Upper lobe of left lung (tissue), 6 donors: ENCODE measurements at regions not wholly inside any gene's neighbourhood (a gene's known extent, or its start where the extent isn't known, plus 50 kb on each side); places are given as distances from the start of the nearest gene placed in this dataset.

Experiments used
- ATAC-seq, 2 donors: fragments of 200-7000 bp; cut with Tn5 transposase; one replicate each; pipeline ENCODE4 v1.9.1; 2022; ENCODE audit warnings: mild to moderate bottlenecking in 2 of 2, moderate library complexity in 2 of 2; ENCODE audit not compliant: low FRiP score in 2 of 2
- DNase-seq, 2 donors: peaks; one replicate each; pipeline ENCODE4 v3.0.0-alpha.2; 2019 to 2020
- H3K27ac ChIP-seq, 4 donors: fragments of 200-600 bp; sonication (generic); one replicate each; pipeline ENCODE4 v1.5.1; 2016 to 2019
- H3K27me3 ChIP-seq, 4 donors: fragments of 200-600 bp; sonication (generic); one replicate each; pipeline ENCODE4 v1.5.1; 2017 to 2019
- H3K36me3 ChIP-seq, 4 donors: fragments of 200-600 bp; sonication (generic); one replicate each; pipeline ENCODE4 v1.5.1; 2016 to 2019
- H3K4me1 ChIP-seq, 4 donors: fragments of 200-600 bp; sonication (generic); one replicate each; pipeline ENCODE4 v1.5.1; 2018 to 2019
- H3K4me3 ChIP-seq, 4 donors: fragments of 200-600 bp; sonication (generic); one replicate each; pipeline ENCODE4 v1.5.1; 2017 to 2019; ENCODE audit warnings: mild to moderate bottlenecking in 2 of 4, moderate library complexity in 1 of 4
- H3K9me3 ChIP-seq, 4 donors: fragments of 200-600 bp; sonication (generic); one replicate each; pipeline ENCODE4 v1.5.1; 2018 to 2019
- EP300 ChIP-seq, 4 donors: sonication (generic); formaldehyde crosslinking; IDR thresholded peaks; one replicate each; pipeline ENCODE4 v1.5.1; 2017; ENCODE audit warnings: antibody characterized with exemption in 4 of 4, control low read depth in 2 of 4
- POLR2A ChIP-seq, 4 donors: fragments of 450-650 bp; IDR thresholded peaks; one replicate each; pipeline ENCODE4 v1.5.1; 2016 to 2017; ENCODE audit warnings: antibody characterized with exemption in 4 of 4, mild to moderate bottlenecking in 2 of 4
- POLR2AphosphoS5 ChIP-seq, 2 donors: sonication (generic); formaldehyde crosslinking; IDR thresholded peaks; one replicate each; pipeline ENCODE4 v1.5.1; 2017; ENCODE audit warnings: antibody characterized with exemption in 2 of 2
- WGBS, 2 donors: methylation state at CpG; one replicate each; pipeline ENCODE4 v1.1.5; 2017 to 2018; 5-methylcytosine and 5-hydroxymethylcytosine counted together
- TF ChIP-seq, protein P1 (sequence below), 6 experiments: fragments of 450-650 bp in 4 of 6; fragments of 200-600 bp in 2 of 6; sonication (generic) in 2 of 6; IDR thresholded peaks; one replicate each; pipeline ENCODE4 v1.5.1; 2016 to 2019; ENCODE audit warnings: antibody characterized with exemption in 6 of 6
- donor health status: DM: no; HTN: no; CAD: no; lungs with moderate emphysema.
- donor health status: DM: no; HTN: yes; CAD: no; lungs with severe emphysema.

DNA sequence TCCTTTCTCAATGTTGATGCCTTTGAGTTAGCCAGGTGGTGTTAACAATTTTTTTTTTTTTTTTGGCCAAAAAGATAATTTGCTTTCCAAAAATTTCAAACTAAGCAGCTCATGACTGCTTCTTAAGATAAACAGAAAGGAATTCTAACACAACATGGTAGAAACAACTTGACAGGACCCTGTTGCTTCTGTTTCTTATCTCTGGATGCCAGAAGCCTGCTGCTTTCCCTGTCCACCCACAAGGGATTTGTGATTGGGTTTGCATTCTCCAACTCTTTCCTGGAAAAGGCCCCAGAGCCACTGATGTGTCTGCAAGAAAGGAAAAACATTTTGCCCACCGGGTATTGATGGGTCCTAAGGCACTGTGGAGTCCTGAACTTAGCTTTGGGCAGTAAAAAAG lies 217.2 kb upstream of the PKDCC start:
- DNase-seq (no peak), ATAC-seq (no peak)
- 38 to 48% methylated on average over 1 of the region's 1 CpG for WGBS, 2 donors
- H3K9me3 ChIP-seq, result no peaks in the 10 kb centered on the region
- no peak overlapping the region for H3K4me3 ChIP-seq
- no peaks in the 10 kb centered on the region for H3K27me3 ChIP-seq
- TF ChIP-seq POLR2A (IDR thresholded peaks at IDR 0.05) (no peak), EP300 (IDR thresholded peaks at IDR 0.05) (no peak)
- TF ChIP-seq, protein P1, sequence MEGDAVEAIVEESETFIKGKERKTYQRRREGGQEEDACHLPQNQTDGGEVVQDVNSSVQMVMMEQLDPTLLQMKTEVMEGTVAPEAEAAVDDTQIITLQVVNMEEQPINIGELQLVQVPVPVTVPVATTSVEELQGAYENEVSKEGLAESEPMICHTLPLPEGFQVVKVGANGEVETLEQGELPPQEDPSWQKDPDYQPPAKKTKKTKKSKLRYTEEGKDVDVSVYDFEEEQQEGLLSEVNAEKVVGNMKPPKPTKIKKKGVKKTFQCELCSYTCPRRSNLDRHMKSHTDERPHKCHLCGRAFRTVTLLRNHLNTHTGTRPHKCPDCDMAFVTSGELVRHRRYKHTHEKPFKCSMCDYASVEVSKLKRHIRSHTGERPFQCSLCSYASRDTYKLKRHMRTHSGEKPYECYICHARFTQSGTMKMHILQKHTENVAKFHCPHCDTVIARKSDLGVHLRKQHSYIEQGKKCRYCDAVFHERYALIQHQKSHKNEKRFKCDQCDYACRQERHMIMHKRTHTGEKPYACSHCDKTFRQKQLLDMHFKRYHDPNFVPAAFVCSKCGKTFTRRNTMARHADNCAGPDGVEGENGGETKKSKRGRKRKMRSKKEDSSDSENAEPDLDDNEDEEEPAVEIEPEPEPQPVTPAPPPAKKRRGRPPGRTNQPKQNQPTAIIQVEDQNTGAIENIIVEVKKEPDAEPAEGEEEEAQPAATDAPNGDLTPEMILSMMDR (IDR thresholded peaks at IDR 0.05), result no peak
- no peaks in the 10 kb centered on the region for H3K36me3 ChIP-seq
- no peaks in the 10 kb centered on the region for H3K4me1 ChIP-seq
- no peak overlapping the region for H3K27ac ChIP-seq

DNA sequence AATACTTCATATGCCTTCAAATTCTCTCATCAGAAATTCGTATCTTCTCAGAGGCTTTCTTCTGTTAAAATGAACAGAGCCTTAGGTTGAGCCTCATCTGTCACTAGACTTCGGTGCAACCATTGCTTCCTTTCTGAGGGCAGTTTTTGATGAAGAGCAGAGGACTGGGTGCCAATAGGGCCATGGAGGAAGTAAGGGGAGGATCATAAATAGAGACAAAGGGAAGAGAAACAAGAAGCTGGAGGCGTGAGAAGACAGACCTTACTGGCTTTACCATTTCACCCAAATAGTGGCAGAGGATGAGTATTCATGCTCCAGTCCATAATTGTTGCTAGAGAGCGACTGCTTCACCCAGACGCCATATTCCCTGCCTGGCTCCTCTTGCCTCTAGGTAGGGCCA lies 215.6 kb upstream of the PKDCC start:
- Histone ChIP-seq H3K9me3 (no peaks in the 10 kb centered on the region), H3K4me3 (no peak overlapping the region), H3K4me1 (no peaks in the 10 kb centered on the region), H3K27me3 (no peaks in the 10 kb centered on the region), H3K27ac (no peak overlapping the region), H3K36me3 (no peaks in the 10 kb centered on the region)
- TF ChIP-seq, protein P1 (IDR thresholded peaks at IDR 0.05), result no peak
- TF ChIP-seq POLR2AphosphoS5 (IDR thresholded peaks at IDR 0.05) (no peak), POLR2A (IDR thresholded peaks at IDR 0.05) (no peak), EP300 (IDR thresholded peaks at IDR 0.05) (no peak)
- no peak for DNase-seq
- WGBS, 2 donors, result 71 to 74% methylated on average over 5 of the region's 5 CpGs
- peak in 1 of 2 donors; percentile 16 for ATAC-seq

DNA sequence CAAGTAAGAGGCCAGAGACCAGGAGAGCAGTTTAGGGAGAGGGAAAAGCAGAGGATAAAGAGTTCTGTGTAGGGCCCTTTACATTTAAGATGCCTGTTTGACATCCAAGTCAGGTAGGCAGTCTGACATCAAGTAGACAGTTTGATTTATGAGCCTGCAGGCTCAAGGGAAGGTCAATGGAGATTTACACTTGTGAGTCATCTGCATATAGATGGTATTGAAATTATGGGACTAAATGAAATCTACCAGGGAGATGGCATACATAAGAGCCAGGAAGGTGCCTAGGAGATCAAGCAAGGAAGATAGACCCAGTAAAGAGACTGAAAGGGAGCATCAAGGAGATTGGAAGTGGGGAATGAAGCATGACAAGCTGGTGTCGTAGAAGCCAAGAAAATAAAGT lies 212.4 kb upstream of the PKDCC start:
- no peaks in the 10 kb centered on the region for H3K9me3 ChIP-seq
- DNase-seq (no peak), ATAC-seq (no peak)
- no peaks in the 10 kb centered on the region for H3K36me3 ChIP-seq
- WGBS, 2 donors, result 70 to 74% methylated on average over 1 of the region's 1 CpG
- TF ChIP-seq, protein P1 (IDR thresholded peaks at IDR 0.05), result no peak
- no peak for TF ChIP-seq EP300 (IDR thresholded peaks at IDR 0.05)
- no peak for TF ChIP-seq POLR2A (IDR thresholded peaks at IDR 0.05)
- no peak for TF ChIP-seq POLR2AphosphoS5 (IDR thresholded peaks at IDR 0.05)
- H3K27me3 ChIP-seq, result no peaks in the 10 kb centered on the region
- H3K27ac ChIP-seq, result no peak overlapping the region
- H3K4me3 ChIP-seq, result no peak overlapping the region
- H3K4me1 ChIP-seq, result peaks cover 0 to 2% (median under 1%) of the 10 kb centered on the region in 4 donors

DNA sequence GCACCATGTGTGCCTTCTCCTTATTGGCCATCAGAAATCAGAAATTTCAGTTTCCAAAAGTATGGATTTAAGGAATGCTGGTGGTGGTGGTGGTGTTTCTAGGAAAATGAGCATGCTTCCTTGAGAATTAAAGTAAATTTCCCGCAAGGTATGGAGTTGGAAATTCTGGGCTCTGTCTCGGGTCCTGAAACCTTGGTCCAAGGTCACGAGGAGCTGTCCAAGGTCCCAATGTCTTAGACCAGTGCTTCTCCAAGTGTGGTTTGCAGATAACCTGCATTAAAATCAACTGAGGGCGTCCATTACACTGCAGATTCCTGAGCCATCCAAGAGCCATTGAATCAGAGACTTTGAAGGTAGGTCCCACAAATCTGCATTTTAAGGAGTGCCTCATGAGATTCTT lies 210.9 kb upstream of the PKDCC start:
- no peak for DNase-seq
- WGBS, 2 donors, result 11 to 16% methylated on average over 4 of the region's 4 CpGs
- TF ChIP-seq POLR2A (IDR thresholded peaks at IDR 0.05) (no peak), EP300 (IDR thresholded peaks at IDR 0.05) (no peak), POLR2AphosphoS5 (IDR thresholded peaks at IDR 0.05) (no peak)
- TF ChIP-seq, protein P1 (IDR thresholded peaks at IDR 0.05), result no peak
- H3K36me3 ChIP-seq, result no peaks in the 10 kb centered on the region
- no peaks in the 10 kb centered on the region for H3K27me3 ChIP-seq
- H3K9me3 ChIP-seq, result no peaks in the 10 kb centered on the region
- H3K27ac ChIP-seq, result no peak overlapping the region
- no peak overlapping the region for H3K4me3 ChIP-seq
- H3K4me1 ChIP-seq, result peaks cover 5 to 10% (median 7%) of the 10 kb centered on the region in 4 donors
- ATAC-seq, result no peak

DNA sequence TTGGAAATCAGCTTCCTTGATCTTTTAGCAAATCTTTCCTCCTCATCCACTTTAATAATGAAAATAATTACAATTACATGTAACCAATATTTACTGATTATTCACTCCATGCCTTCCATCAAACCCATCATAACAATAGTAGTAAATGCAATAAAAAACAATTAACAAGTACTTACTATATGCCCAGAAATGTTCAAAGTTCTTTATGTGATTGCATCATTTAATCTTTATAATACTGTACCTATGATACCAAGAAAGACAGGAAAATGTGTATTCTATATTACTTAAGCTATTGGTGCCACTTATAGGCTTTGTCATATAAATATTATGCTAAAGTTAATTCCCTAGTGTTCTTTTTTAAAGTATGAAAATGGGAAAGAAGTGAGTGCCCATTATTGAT lies 210.2 kb upstream of the PKDCC start:
- Histone ChIP-seq H3K4me3 (no peak overlapping the region), H3K27me3 (no peaks in the 10 kb centered on the region), H3K9me3 (no peaks in the 10 kb centered on the region), H3K27ac (no peak overlapping the region), H3K36me3 (no peaks in the 10 kb centered on the region), H3K4me1 (peaks cover 5 to 10% (median 7%) of the 10 kb centered on the region in 4 donors)
- TF ChIP-seq EP300 (IDR thresholded peaks at IDR 0.05), result no peak
- TF ChIP-seq, protein P1 (IDR thresholded peaks at IDR 0.05), result no peak
- TF ChIP-seq POLR2A (IDR thresholded peaks at IDR 0.05), result no peak
- TF ChIP-seq POLR2AphosphoS5 (IDR thresholded peaks at IDR 0.05), result no peak
- no peak for DNase-seq
- no peak for ATAC-seq
